GM18511 (cell line): ENCODE measurements at regions not wholly inside any gene's neighbourhood (a gene's known extent, or its start where the extent isn't known, plus 50 kb on each side); places are given as distances from the start of the nearest gene placed in this dataset.
"Not testable (repeated sequence)": the region's sequence is repeated elsewhere in the genome, so short reads cannot be mapped to it uniquely, and the experiment has no call there.

ENCODE experiments used
- ATAC-seq: cut with Tn5 transposase; IDR thresholded peaks from one replicate; pipeline ENCODE4 v1.9.1; 2021; ENCODE audit warnings: mild to moderate bottlenecking, moderate library complexity; ENCODE audit not compliant: unreplicated experiment

- no peak for ATAC-seq
Observed at GRCh38 chr10:111558211-111558610, 481.4 kb downstream of the ADRA2A start.

DNA sequence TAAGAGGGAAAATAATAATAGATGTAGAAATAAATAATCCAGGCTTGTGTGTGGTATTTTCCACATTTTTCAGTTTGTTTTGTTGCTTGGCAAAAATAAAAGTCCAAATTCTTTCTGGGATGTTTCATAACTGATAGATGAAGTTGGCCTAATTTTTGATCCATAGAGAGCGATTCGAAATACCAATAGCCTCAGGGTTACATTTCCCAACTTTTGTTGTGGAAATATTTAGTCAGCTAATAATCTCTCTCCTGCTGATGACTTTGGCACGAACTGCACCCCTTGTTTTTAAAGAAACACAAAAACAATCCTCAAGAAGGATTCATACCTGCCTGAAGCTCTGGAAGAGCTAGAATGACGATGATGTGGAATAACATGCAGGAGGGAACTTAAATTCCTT is 483.2 kb downstream of the ADRA2A start:
- no peak for ATAC-seq

- no peak for ATAC-seq
Observed at GRCh38 chr10:111561124-111561523, 484.3 kb downstream of the ADRA2A start.

DNA sequence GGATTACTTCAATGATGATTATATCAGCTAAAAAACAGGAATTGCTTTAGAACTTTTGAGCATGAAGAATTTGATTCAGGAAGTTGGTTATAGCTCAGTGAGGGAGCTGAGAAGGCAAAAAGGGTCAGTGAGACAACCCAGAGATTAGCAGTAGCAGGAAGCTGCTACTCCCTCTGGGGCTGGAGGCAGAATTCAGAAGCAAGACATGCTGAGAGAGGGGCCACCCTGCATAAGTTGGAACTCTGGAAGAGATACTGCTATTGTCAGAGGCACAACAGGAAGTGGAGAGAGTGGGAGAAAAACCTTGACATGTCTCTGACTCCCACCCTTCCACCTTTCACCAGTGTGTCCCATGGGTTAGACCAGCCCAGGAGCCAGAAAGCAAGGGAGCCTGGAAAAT is 488.7 kb downstream of the ADRA2A start:
- ATAC-seq, result no peak

GRCh38 chr10:111578076-111578475 is 501.2 kb downstream of the ADRA2A start:
- no peak for ATAC-seq

DNA sequence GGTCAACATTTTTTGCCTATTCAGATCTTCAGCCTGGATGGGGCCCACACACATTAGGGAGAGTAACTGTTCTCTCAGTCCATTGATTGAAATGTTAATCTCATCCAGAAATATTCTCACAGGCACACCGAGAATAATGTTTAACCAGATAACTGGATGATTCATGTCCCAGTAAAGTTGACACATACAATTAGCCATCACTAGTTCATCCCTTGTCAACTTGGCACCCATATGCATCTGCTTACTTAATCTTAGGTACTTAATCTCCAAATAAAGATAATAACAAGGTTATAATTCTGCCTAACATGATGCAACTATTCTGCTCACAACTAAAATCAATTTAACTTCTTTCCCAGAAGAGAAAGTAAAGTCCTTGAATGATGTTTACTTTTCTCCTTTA is 502.6 kb downstream of the ADRA2A start:
- ATAC-seq, result no peak

GRCh38 chr10:111590703-111591102 is 513.9 kb downstream of the ADRA2A start:
- no peak for ATAC-seq

DNA sequence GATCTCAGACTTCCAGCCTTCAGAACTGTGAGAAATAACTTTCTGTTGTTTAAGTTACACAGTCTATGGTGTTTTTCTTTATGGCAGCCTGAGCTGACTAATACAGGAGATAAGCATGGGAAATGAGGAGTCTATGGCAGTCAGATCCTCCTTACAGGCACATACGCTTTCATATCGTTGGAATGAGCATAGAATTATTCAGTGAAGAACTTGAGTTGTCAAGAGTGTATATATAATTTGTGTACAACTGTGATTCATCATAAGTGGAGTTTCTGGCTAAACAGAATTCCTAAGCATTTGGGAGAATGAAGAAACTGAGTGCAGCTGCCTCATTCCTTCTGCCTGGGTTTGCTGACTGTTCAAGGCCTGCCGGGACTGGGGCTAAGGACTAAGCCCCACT is 516.7 kb downstream of the ADRA2A start:
- no peak for ATAC-seq

DNA sequence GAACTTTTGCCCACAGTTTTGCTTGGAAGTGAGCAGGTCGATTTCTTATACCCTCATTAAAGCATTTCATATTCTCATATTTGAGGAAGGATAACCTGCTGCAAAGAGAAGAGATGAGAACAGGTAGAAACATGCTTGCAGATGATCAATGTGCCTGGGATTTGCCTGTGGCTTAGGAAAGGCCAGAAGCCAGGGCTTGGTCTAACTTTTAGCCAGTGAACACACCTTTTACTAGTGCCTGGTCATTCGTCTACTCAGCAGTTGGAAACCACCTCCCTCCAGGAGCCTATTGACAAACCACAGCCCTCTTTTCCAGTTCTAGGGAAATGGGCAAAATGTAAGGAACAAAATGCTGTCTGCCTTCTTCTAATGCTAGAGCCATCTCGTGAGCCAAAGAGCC is 518.3 kb downstream of the ADRA2A start:
- ATAC-seq, result no peak

- peak; percentile 97 for ATAC-seq
Observed at GRCh38 chr10:111598433-111599059, 521.7 kb downstream of the ADRA2A start.

DNA sequence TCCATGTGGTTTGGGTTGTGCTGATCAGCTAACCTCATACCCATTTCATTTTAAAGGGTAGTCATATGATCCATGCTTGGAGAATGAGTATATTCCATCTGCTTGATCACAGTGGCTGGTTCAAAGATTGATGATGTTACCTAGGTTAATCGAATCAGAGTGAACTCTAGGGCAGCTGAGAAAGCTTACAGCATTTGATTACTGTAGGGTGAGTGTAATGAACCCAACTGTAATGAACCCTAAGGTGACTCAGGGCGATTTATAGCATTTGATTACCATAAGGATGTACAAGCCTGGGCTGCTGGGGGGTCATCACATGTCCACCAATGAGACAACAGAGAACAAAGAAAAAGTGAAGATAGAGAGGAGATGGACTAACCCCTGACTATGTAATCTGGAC is 523.1 kb downstream of the ADRA2A start:
- ATAC-seq, result no peak

GRCh38 chr10:111600772-111601171 is 523.9 kb downstream of the ADRA2A start:
- no peak for ATAC-seq

DNA sequence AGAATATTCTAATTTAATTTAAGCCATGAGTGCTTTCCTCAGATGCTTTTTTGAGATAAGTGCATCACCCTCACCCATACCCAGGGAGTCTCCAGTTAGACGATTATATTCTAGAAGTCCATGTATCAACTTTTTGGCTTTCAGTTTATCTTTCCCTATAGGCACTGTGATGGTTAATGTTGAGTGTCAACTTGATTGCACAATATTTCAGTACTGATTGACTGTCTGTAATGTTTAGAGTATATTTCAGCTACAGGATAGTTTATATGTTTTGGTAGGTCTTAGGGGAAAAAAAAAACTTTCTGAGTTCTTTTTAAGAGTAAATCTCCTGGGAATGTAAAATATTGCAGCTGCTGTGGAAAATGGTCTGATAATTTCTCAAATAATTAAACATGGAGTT is 535.4 kb downstream of the ADRA2A start:
- ATAC-seq, result no peak

- no peak for ATAC-seq
Observed at GRCh38 chr10:111634191-111634590, 549.4 kb downstream of the GPAM start.

DNA sequence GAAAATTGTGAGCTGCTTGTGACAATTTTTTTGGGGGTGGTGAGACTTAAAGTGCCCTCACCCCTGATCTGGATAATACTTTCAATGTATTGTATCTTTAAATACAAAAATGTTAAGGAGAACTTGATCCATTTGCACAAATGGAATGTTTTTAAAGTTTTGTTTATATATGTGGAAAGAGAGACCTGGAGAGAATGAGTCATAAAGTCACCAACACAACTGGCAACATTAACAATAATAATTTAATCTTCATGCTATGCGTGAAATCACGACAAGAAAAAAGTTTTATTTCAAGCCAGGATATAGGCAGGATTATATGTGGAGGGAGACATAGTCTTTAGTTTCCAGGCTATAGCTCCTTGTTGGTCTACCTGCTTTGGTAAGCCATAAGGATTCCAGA is 537.5 kb downstream of the GPAM start:
- no peak for ATAC-seq

DNA sequence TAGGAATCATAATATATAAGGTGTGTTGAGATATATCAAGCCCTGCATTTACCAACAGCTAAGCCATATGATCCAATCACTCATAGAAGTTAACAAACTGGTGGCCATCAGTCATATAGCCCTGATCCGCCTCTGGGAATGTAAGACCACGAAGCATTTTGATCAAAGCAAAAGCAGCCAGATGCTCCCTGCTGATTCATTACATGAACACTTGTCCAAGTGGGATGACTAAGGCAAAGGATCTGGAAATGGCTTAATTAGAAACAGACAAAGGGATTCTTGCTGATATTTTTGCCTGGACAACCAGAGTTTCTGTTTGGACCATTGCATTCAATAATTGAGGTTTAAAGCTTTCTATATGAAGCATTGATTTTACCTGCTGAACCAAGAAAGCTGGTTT is 535.5 kb downstream of the GPAM start:
- no peak for ATAC-seq

DNA sequence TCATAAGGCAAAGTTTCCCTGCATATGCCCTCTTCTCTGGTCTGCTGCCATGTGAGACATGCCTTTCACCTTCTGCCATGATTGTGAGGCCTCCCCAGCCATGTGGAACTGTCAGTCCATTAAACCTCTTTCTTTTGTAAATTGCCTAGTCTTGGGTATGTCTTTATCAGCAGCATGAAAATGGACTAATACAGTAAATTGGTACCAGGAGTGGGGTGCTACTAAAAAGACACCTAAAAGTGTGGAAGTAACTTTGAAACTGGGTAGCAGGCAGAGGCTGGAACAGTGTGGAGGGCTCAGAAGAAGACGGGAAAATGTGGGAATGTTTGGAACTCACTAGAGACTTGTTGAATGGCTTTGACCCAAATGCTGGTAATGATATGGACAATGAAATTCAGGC is 534.5 kb downstream of the GPAM start:
- ATAC-seq, result not testable (repeated sequence)

- ATAC-seq, result no peak
Observed at GRCh38 chr10:111650088-111650487, 533.5 kb downstream of the GPAM start.

- ATAC-seq, result no peak
Observed at GRCh38 chr10:111656066-111656465, 527.5 kb downstream of the GPAM start.

DNA sequence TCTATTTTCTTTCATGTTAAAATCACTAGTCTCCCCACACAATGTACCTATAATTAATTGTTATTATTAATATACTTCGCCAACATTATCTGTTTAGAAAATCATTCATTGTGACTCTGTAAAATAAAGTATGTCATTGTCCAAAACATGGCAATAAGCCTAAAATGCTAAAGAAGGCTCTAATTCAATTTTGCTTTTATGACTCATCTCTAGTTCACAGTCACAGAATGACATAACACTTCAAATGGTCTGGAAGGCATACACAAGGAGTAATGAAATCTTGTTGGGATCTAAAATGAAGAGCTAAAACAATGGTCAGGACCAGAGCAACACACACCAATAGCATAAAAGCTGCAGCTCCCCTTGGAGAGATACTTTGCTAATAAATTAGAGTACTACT is 505.8 kb downstream of the GPAM start:
- ATAC-seq, result no peak

DNA sequence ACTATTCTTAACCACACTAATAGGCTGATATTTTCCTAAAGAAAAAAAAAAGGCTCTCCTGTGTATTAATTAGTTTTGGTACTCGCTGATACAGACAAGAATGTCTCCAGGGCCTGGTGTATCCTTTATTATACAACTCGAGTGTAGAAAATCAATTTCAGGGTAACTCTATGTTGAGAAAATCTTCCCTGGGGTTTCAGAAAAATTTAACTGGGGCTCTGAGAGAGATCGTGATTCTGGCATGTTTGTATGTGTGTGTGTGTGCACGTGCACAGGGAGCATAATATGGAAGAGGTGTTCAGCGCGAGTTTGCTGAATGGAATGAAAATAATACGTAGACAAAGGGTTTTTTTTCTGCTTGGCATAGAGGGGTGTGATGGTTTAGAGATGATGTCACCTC is 496.8 kb downstream of the GPAM start:
- no peak for ATAC-seq

DNA sequence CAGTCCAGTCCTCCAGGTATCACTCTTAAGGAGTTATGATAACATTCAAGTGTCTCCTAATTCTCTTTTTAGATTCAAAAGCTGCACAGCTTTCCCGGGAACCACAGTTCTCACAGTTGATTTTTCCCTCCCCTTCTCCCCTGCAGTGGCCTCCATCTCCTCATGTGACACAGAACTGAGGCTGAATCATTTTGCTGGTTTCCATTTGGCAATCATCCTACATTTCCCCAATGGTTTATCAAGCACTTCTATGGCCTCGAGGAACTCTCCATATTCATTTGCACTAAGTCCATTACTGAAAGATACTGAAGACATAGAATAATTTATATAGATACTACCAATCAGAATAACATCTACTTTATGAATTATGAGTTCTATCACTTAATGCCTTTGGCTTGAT is 484.9 kb downstream of the GPAM start:
- no peak for ATAC-seq

DNA sequence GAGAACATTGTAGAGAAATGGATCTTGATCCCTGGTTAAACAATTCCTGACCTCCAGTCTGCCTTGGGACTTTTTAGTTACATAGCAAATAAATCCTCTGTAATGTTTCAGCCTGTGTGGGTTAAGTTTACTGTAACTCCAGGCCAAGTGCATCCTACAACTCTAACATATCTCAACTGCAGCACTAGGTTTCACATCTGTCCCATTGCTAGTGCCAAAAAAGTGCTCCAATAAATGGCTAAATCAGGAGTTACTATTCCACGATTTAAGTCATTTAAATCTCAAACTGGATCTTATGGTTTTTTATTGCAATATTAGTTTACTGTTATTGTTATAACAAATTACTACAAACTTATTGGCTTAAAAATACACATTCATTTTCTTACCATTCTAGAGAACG is 479.6 kb downstream of the GPAM start:
- no peak for ATAC-seq

DNA sequence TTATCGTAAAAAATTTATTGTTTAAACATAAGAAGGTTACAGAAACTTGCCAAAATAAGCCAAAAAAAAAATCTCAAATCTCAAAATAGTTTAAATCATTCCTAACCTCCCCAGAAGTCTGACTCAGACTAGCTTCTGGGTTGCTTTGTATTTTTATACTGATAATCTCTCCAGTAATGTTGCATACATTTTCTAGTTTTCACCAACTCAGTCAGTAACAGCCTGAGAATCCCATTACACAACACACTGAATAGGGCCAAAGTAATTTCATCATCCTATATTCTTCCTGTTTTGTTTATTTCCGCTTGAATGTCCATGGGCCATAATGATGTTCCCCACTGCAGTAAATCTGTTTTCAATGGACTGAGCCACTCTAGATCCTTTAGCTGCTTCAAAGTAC is 478.5 kb downstream of the GPAM start:
- ATAC-seq, result no peak
